ENCODE measurements at regions not wholly inside any gene's neighbourhood (a gene's known extent, or its start where the extent isn't known, plus 50 kb on each side); places are given as distances from the start of the nearest gene placed in this dataset.

DNA sequence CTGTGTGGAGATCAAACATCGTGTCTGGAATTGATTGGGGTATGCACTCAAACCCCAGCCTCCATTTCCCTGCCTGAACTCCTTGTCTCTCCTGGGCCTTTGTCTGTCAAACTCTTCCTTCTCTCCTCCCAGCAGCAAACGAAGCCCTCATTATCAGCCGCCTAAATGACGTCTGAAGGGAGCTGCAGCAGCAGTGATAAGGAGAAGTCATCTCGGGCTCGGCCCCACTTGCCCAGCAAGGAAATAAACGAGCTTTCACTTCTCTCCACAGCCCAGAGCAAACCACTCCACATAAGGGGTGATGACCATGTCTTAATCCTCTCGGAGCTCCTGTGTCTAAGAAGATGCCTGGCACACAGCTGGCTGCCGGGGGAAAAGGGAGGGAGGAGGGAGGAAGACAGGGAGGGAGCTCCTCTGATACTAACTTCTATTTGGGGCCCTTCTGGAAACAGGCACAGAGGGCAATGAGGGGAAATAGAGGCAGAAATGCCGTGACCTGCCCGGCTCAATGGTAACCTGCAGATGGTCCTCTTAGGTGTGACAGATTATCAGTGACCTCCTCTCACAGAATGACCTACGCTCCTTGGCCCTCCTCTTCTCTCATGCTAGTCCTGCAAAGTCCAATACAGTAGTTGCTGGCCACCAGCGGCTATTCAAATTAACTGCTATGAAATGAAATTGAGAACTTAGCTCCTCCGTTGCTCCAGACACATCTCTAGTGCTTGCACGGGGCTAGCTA is 100.4 kb downstream of the PXDC1 start:
- Histone ChIP-seq H3K27ac (no peak overlapping the region), H3K9me3 (no peaks in the 10 kb centered on the region), H3K27me3 (no peaks in the 10 kb centered on the region), H3K4me1 (no peaks in the 10 kb centered on the region), H3K4me3 (no peak overlapping the region), H3K36me3 (no peaks in the 10 kb centered on the region)
- TF ChIP-seq POLR2AphosphoS5 (IDR thresholded peaks at IDR 0.05; ENCODE audit: insufficient read depth in 1 of 2, low read depth in 1 of 2) (no peak), POLR2A (IDR thresholded peaks at IDR 0.05) (no peak)
- TF ChIP-seq, protein P1, sequence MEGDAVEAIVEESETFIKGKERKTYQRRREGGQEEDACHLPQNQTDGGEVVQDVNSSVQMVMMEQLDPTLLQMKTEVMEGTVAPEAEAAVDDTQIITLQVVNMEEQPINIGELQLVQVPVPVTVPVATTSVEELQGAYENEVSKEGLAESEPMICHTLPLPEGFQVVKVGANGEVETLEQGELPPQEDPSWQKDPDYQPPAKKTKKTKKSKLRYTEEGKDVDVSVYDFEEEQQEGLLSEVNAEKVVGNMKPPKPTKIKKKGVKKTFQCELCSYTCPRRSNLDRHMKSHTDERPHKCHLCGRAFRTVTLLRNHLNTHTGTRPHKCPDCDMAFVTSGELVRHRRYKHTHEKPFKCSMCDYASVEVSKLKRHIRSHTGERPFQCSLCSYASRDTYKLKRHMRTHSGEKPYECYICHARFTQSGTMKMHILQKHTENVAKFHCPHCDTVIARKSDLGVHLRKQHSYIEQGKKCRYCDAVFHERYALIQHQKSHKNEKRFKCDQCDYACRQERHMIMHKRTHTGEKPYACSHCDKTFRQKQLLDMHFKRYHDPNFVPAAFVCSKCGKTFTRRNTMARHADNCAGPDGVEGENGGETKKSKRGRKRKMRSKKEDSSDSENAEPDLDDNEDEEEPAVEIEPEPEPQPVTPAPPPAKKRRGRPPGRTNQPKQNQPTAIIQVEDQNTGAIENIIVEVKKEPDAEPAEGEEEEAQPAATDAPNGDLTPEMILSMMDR (IDR thresholded peaks at IDR 0.05): no peak
- intact Hi-C loops (cut with DNase I): no loop called here
- DNase-seq (ENCODE audit: extremely low spot score in 2 of 2): peak in 1 of 2 donors; percentile 62

DNA sequence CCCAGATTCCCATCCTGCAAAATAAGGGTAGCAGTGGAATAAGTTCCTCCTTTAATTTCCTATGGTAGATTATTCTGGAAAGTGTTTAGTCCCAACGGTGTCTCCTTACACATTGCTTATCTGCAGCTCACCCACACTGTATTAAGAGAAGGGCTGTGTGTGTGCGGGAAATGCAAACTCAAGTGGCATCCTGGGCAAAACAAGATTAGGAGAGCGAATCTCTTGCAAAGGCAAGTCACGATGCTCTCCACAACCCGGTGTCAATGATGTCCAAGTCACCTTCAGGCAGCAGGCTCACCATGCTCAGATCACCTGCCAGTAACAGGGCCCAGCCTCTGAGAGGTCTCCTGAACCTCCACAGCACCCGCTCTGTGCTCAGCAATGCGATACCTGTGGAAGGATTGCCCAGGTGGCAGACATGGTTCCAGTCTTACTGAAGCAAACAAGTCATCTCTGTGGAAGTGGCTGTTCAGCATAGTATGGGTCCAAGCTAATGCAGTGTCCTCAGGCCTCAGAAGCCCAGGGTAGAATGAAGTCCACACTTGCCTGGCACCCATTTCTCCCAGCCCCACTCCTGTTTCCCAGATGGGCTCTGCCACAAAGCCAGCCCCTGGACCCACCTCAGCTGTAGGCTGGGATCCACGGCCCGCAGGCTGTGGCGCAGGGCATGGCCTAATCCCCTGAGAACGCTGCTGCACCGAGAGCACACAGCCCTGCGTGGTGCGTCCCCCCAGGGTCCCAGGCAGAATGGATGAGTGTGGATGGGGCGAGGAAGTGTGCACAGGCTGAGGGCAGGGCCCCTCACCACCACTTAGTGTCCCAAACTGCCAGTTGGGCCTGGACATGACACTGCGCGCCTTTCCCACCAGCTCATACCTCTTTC is 101.2 kb downstream of the PXDC1 start:
- Histone ChIP-seq H3K4me3 (no peak overlapping the region), H3K36me3 (no peaks in the 10 kb centered on the region), H3K27me3 (no peaks in the 10 kb centered on the region), H3K27ac (no peak overlapping the region), H3K9me3 (no peaks in the 10 kb centered on the region), H3K4me1 (no peaks in the 10 kb centered on the region)
- intact Hi-C loops (cut with DNase I): no loop called here
- DNase-seq (ENCODE audit: extremely low spot score in 2 of 2): peak in 1 of 2 donors; percentile 70
- TF ChIP-seq, protein P1 (IDR thresholded peaks at IDR 0.05): no peak
- TF ChIP-seq POLR2A (IDR thresholded peaks at IDR 0.05): no peak
- TF ChIP-seq POLR2AphosphoS5 (IDR thresholded peaks at IDR 0.05; ENCODE audit: insufficient read depth in 1 of 2, low read depth in 1 of 2): no peak

DNA sequence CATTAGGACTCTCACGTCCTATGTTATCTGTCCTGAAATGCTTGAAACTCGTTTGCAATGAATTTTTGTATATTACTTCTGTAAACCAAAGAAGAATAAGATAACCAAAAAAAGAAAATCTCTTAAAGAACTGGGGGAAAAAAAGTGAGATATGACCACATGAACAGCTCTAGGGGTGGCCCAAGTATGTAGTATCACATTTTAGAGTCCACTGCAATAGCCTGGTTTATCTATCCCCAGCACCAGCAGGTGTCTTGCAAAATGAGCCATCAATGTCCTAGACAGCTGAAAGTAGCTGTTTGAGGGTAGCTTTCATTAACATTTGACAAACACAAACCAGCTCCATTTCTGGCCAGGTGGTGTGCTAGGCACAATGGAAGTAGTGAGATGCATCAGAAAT is 102.8 kb downstream of the PXDC1 start:
- TF ChIP-seq POLR2AphosphoS5 (IDR thresholded peaks at IDR 0.05; ENCODE audit: insufficient read depth in 1 of 2, low read depth in 1 of 2): no peak
- TF ChIP-seq, protein P1 (IDR thresholded peaks at IDR 0.05): no peak
- no peak for TF ChIP-seq POLR2A (IDR thresholded peaks at IDR 0.05)
- Histone ChIP-seq H3K27ac (no peak overlapping the region), H3K9me3 (no peaks in the 10 kb centered on the region), H3K4me3 (no peak overlapping the region), H3K27me3 (no peaks in the 10 kb centered on the region), H3K36me3 (no peaks in the 10 kb centered on the region), H3K4me1 (no peaks in the 10 kb centered on the region)
- peak in 1 of 2 donors; percentile 34 for DNase-seq (ENCODE audit: extremely low spot score in 2 of 2)
- intact Hi-C loops (cut with DNase I): no loop called here

DNA sequence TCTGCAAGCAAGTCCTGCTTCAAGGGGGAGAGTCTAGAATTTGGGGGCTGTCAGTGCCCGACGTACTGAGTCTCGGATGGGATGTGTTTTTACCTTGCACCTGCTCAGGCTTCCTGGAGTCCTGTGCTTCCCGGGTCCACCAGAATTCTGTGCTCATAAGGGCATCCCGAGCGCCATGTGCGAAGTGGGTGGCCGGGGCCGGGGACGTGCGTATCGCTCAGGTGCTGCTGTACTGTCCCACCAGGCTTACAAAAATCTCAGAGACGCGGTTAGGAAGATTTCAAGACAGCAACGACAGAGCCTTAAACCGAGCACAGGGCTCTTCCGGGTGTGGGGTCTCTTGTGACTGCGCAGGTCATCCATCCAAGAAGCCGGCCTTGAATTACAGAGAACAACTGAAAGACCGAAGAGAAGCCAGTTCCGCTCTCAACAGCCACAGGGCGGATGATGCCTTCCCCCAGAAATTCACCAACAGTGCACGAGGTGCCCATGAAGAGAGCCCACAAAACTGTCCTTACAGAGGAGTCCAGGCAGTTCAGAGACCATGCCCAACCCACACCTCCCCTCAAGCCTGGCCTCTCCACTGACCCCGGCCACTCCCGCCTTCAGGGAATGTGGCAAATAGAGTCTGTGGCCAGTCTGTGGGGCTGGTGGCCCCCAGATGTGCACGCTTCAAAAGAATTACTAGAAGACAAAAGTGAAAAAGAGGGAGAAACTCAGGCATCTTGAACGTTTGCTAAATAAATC is 104.7 kb downstream of the PXDC1 start:
- intact Hi-C loops (cut with DNase I): no loop called here

More for the DNA sequence above, 104.7 kb downstream of the PXDC1 start:
- H3K27ac ChIP-seq: no peak overlapping the region
- H3K4me3 ChIP-seq: no peak overlapping the region
- no peaks in the 10 kb centered on the region for H3K27me3 ChIP-seq
- H3K36me3 ChIP-seq: no peaks in the 10 kb centered on the region
- H3K4me1 ChIP-seq: no peaks in the 10 kb centered on the region
- peak in 1 of 2 donors; percentile 58 for DNase-seq (ENCODE audit: extremely low spot score in 2 of 2)
- H3K9me3 ChIP-seq: no peaks in the 10 kb centered on the region
- TF ChIP-seq POLR2AphosphoS5 (IDR thresholded peaks at IDR 0.05; ENCODE audit: insufficient read depth in 1 of 2, low read depth in 1 of 2): no peak
- TF ChIP-seq POLR2A (IDR thresholded peaks at IDR 0.05): no peak
- TF ChIP-seq, protein P1 (IDR thresholded peaks at IDR 0.05): no peak
